ENCODE measurements at regions not wholly inside any gene's neighbourhood (a gene's known extent, or its start where the extent isn't known, plus 50 kb on each side); places are given as distances from the start of the nearest gene placed in this dataset.

DNA sequence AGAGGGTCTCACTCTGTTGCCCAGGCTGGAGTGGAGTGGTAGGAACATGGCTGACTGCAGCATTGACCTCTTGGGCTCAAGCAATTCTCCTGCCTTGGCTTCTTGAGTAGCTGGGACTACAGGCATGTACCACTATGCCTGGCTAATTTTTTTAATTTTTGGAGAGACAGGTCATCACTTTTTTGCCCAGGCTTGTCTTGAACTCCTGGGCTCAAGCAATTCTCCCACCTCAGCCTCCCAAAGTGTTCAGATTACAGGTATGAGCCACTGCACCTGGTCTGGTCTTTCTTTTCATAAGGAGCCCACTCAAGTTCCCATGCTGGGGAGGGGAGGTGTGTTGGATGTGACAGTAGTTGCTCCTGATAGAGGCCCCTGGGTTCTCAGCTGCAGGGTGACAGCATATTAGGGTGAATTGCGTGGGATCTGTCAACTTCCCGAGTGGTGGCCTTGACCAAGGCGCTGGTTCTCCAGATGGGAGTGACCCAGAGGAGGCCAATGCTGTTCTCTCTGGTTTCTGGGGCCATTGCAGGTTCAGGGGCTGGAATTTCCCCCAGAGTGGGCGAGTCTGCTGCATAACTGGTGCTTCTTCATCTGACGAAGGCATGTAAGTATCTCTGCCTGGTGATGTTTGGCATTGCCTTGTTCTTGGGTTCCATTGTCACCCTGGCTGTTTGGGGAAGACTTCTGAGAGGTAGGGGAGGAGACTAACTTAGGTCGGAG is 52.4 kb upstream of the ESRRB start:
- Histone ChIP-seq H3K4me1 (no peaks in the 10 kb centered on the region), H3K4me3 (no peak overlapping the region), H3K27me3 (ENCODE audit: low read depth) (no peaks in the 10 kb centered on the region), H3K9me3 (no peaks in the 10 kb centered on the region), H3K27ac (no peak overlapping the region), H3K36me3 (no peaks in the 10 kb centered on the region)
- TF ChIP-seq, protein P1, sequence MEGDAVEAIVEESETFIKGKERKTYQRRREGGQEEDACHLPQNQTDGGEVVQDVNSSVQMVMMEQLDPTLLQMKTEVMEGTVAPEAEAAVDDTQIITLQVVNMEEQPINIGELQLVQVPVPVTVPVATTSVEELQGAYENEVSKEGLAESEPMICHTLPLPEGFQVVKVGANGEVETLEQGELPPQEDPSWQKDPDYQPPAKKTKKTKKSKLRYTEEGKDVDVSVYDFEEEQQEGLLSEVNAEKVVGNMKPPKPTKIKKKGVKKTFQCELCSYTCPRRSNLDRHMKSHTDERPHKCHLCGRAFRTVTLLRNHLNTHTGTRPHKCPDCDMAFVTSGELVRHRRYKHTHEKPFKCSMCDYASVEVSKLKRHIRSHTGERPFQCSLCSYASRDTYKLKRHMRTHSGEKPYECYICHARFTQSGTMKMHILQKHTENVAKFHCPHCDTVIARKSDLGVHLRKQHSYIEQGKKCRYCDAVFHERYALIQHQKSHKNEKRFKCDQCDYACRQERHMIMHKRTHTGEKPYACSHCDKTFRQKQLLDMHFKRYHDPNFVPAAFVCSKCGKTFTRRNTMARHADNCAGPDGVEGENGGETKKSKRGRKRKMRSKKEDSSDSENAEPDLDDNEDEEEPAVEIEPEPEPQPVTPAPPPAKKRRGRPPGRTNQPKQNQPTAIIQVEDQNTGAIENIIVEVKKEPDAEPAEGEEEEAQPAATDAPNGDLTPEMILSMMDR (IDR thresholded peaks at IDR 0.05), result no peak
- intact Hi-C loops (cut with DNase I), result no loop called here
- no peak for DNase-seq
- no peak for ATAC-seq

DNA sequence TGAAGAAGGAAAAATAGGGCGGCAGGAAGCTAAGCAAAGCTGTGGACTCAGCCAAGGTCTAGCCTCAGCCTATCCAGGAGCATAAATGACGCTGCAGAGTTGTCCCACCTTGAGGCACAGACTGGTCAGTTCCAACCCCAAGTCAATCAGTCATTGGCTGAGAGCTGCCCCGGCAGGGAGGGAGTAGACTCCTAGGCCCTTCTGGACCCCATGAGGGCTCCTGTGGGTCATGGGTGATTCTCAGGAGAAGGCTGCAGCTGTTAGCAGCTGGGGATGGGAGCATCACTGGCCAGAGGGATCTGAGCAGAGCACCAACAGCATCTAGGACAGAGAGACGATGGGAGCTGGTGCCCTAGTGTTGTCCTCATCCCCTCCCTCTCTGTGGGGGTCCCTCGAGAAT is 51.8 kb upstream of the ESRRB start:
- intact Hi-C loops (cut with DNase I), result no loop called here
- no peak overlapping the region for H3K27ac ChIP-seq
- H3K9me3 ChIP-seq, result no peaks in the 10 kb centered on the region
- no peak for DNase-seq
- no peak overlapping the region for H3K4me3 ChIP-seq
- H3K4me1 ChIP-seq, result no peaks in the 10 kb centered on the region
- TF ChIP-seq, protein P1 (IDR thresholded peaks at IDR 0.05), result no peak
- no peaks in the 10 kb centered on the region for H3K27me3 ChIP-seq (ENCODE audit: low read depth)
- no peak for ATAC-seq
- H3K36me3 ChIP-seq, result no peaks in the 10 kb centered on the region

Data from lower lobe of right lung (tissue), 2 donors.